NCI-H1930 (cell line): ENCODE measurements at regions not wholly inside any gene's neighbourhood (a gene's known extent, or its start where the extent isn't known, plus 50 kb on each side); places are given as distances from the start of the nearest gene placed in this dataset.
"Not testable (repeated sequence)": the region's sequence is repeated elsewhere in the genome, so short reads cannot be mapped to it uniquely, and the experiment has no call there.

ENCODE experiments used
- DNase-seq, 2 experiments: peaks; one replicate each; lab custom pipeline; 2025; lab: John Stamatoyannopoulos, UW

GRCh38 chr5:108696951-108697715 is 50.6 kb upstream of the FER start:
- DNase-seq: no peak

- DNase-seq: no peak
Measured at GRCh38 chr5:108696407-108696806, 51.3 kb upstream of the FER start.

- no peak for DNase-seq
Measured at GRCh38 chr5:108688485-108688884, 59.2 kb upstream of the FER start.

- DNase-seq: no peak
Measured at GRCh38 chr5:108687595-108688200, 60.0 kb upstream of the FER start.

- no peak for DNase-seq
Measured at GRCh38 chr5:108686676-108687075, 61.0 kb upstream of the FER start.

GRCh38 chr5:108685448-108686216 is 62.1 kb upstream of the FER start:
- DNase-seq: not testable (repeated sequence)

GRCh38 chr5:108681079-108681921 is 66.4 kb upstream of the FER start:
- no peak for DNase-seq

- DNase-seq: no peak
Measured at GRCh38 chr5:108678091-108678490, 69.6 kb upstream of the FER start.

GRCh38 chr5:108675736-108676135 is 72.0 kb upstream of the FER start:
- no peak for DNase-seq

- no peak for DNase-seq
Measured at GRCh38 chr5:108672639-108673038, 75.1 kb upstream of the FER start.

GRCh38 chr5:108670591-108671289 is 77.0 kb upstream of the FER start:
- DNase-seq: no peak

- DNase-seq: no peak
Measured at GRCh38 chr5:108669462-108669861, 78.2 kb upstream of the FER start.

- no peak for DNase-seq
Measured at GRCh38 chr5:108661590-108662219, 86.0 kb upstream of the FER start.

- no peak for DNase-seq
Measured at GRCh38 chr5:108661024-108661423, 86.7 kb upstream of the FER start.

GRCh38 chr5:108660291-108660690 is 87.4 kb upstream of the FER start:
- no peak for DNase-seq

- DNase-seq: no peak
Measured at GRCh38 chr5:108659531-108659930, 88.2 kb upstream of the FER start.

GRCh38 chr5:108655750-108656450 is 91.8 kb upstream of the FER start:
- no peak for DNase-seq

- no peak for DNase-seq
Measured at GRCh38 chr5:108654051-108654450, 93.6 kb upstream of the FER start.

- no peak for DNase-seq
Measured at GRCh38 chr5:108653201-108653600, 94.5 kb upstream of the FER start.

GRCh38 chr5:108650997-108651396 is 96.7 kb upstream of the FER start:
- no peak for DNase-seq
